NCI-H1694 (cell line): ENCODE measurements at regions not wholly inside any gene's neighbourhood (a gene's known extent, or its start where the extent isn't known, plus 50 kb on each side); places are given as distances from the start of the nearest gene placed in this dataset.

Experiments used
- DNase-seq: peaks from one replicate; lab custom pipeline; 2025; lab: John Stamatoyannopoulos, UW

GRCh38 chr17:79280866-79281572 is 206.4 kb downstream of the ENGASE start:
- no peak for DNase-seq

- no peak for DNase-seq
Measured at GRCh38 chr17:79280010-79280409, 205.4 kb downstream of the ENGASE start.

- no peak for DNase-seq
Measured at GRCh38 chr17:79279320-79279719, 204.7 kb downstream of the ENGASE start.

GRCh38 chr17:79276821-79277220 is 202.2 kb downstream of the ENGASE start:
- peak; percentile 67 for DNase-seq

- DNase-seq, result no peak
Measured at GRCh38 chr17:79273660-79274059, 199.0 kb downstream of the ENGASE start.

- no peak for DNase-seq
Measured at GRCh38 chr17:79272666-79273219, 198.1 kb downstream of the ENGASE start.

GRCh38 chr17:79272220-79272619 is 197.6 kb downstream of the ENGASE start:
- DNase-seq, result no peak

GRCh38 chr17:79269620-79270019 is 195.0 kb downstream of the ENGASE start:
- DNase-seq, result no peak

GRCh38 chr17:79263191-79263590 is 188.6 kb downstream of the ENGASE start:
- DNase-seq, result no peak

- no peak for DNase-seq
Measured at GRCh38 chr17:79262624-79263023, 188.0 kb downstream of the ENGASE start.

- no peak for DNase-seq
Measured at GRCh38 chr17:79261355-79262072, 186.9 kb downstream of the ENGASE start.

GRCh38 chr17:79258843-79259242 is 184.2 kb downstream of the ENGASE start:
- DNase-seq, result no peak

GRCh38 chr17:79258041-79258440 is 183.4 kb downstream of the ENGASE start:
- DNase-seq, result no peak

GRCh38 chr17:79255926-79256585 is 181.4 kb downstream of the ENGASE start:
- DNase-seq, result no peak

GRCh38 chr17:79255456-79255855 is 180.8 kb downstream of the ENGASE start:
- no peak for DNase-seq

- DNase-seq, result no peak
Measured at GRCh38 chr17:79255046-79255445, 180.4 kb downstream of the ENGASE start.

- DNase-seq, result no peak
Measured at GRCh38 chr17:79252886-79253285, 178.3 kb downstream of the ENGASE start.

- DNase-seq, result no peak
Measured at GRCh38 chr17:79251824-79252223, 177.2 kb downstream of the ENGASE start.

- no peak for DNase-seq
Measured at GRCh38 chr17:79249929-79250521, 175.4 kb downstream of the ENGASE start.

GRCh38 chr17:79248843-79249493 is 174.3 kb downstream of the ENGASE start:
- DNase-seq, result no peak

GRCh38 chr17:79246225-79247190 is 171.9 kb downstream of the ENGASE start:
- DNase-seq, result no peak
